Stimulated activated naive CD8-positive, alpha-beta T cell treated with anti-CD3 and anti-CD28 coated beads, Interleukin-15, Interleukin-2, amounts not matched to agents 100 U/mL and 50 U/mL, for 24 hours (primary cell): ENCODE measurements at regions not wholly inside any gene's neighbourhood (a gene's known extent, or its start where the extent isn't known, plus 50 kb on each side); places are given as distances from the start of the nearest gene placed in this dataset.
"Not testable (repeated sequence)": the region's sequence is repeated elsewhere in the genome, so short reads cannot be mapped to it uniquely, and the experiment has no call there.

Experiments used
- ATAC-seq: fragments of 150-1000 bp; cut with Tn5 transposase; one replicate; pipeline ENCODE4 v1.10.0; 2021
- DNase-seq: peaks from one replicate; pipeline ENCODE4 v3.0.0; 2021

DNA sequence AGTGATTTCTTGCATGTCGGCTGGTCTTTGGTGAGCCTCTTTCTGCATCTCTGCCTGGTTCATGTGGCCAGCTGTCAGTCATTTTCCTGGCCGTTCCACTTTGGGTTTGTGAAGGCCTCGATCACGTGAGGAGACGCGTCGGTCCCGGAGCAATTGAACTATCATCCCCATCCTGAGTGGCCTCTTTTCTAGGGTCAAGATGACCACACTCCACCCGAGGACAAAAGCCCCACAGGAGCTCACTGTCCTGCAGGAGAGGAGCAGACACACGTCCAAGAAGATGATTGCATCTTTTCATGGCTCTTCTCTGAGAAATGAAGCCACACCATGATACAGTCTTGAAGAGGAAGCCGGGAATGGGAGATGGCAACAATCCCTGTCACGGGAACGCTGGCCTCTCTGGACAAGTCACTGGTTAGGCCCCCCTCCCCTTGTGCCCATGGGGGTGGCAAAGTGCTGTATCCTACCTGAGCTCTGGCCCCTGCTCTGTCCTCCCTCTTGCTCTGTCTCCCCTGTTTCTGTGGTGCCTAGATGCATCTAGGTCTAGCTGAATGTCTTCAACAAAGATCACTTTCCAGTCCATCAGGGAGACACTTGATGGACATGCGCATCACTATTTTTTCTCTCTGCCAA lies 291.4 kb upstream of the ZNF337 start:
- not testable (repeated sequence) for DNase-seq, ATAC-seq

GRCh38 chr20:25987073-25987927 lies 290.6 kb upstream of the ZNF337 start:
- ATAC-seq: peak; percentile 70

GRCh38 chr20:25985597-25985996 lies 288.9 kb upstream of the ZNF337 start:
- ATAC-seq: no peak
- no peak for DNase-seq

More at GRCh38 chr20:25987073-25987927, 290.6 kb upstream of the ZNF337 start:
- peak; percentile 62 for DNase-seq

DNA sequence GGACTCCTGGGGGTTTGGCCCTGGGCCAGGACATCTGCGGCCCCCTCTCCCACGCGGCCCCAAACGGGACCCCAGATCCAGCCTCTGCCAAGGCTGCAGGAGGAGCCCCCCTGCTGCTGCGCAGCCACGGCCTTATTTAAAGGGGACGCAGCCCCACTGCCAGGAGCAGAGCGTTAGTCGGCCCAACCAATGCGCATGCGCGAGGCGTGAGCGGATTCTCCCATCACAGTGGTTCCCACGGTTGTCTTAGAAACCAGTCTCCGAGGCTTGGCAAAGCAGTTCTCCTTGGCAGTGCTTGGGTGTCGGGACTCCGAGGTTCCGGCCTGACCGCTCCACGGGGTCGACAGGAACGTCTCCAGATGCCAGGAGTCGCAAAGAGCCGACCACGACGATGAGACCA lies 288.3 kb upstream of the ZNF337 start:
- ATAC-seq (no peak), DNase-seq (peak; percentile 57)

- not testable (repeated sequence) for DNase-seq, ATAC-seq
Measured at GRCh38 chr20:25982701-25983100, 286.0 kb upstream of the ZNF337 start.

DNA sequence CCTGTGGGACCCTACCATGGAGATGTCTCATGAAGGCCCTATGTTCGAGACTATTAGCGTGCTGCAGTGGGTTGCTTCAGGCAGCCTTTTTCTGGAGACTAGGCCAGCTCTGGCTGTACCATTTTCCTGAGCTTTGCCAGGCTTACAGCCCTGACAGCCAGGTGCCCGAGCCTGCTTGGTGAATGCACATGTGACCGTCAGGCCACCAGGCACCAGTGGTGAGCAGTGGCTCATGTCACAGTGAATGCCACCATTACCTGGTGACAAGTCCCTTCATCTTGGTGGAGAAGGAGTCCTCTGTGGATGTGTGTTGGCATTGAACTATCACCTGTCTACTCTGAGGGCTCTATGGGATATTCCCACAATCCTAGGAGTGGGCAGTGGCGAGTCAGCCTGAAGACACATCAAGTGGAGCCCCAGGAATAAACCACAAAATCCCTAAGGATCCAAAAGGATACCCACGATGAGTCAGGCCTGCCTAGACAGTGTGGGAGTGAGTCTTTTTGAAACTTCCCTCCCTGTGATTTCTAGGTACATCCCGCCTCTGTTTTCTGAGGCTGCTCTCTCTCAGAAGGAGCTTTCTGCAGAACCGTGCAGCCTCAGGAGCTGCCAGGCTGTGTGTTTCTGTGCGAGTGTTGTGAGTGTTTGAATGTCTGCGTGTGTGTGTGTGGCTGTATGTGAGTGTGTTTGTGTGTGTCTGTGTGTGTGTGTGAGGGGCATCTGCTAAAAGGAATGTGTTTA lies 282.0 kb upstream of the ZNF337 start:
- DNase-seq: not testable (repeated sequence)

GRCh38 chr20:25975816-25976215 lies 279.2 kb upstream of the ZNF337 start:
- not testable (repeated sequence) for DNase-seq, ATAC-seq

More for the DNA sequence above, 282.0 kb upstream of the ZNF337 start:
- ATAC-seq: not testable (repeated sequence)

DNA sequence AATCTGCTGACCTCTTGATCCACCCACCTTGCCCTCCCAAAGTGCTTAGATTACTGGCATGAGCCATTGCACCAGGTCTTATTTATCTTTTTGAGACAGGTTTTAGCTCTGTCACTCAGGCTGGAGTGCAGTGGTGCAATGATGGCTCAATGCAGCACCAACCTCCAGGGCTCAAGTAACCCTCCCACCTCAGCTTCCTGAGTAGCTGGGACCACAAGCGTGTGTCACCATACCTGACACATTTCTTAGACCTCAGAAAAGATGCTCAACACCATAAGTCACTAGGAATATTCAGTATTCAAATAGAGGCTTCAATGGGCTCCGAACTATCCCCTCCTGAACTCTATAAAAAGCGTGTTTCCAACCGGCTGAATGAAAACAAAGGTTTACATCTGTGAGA lies 268.6 kb upstream of the ZNF337 start:
- DNase-seq, ATAC-seq: not testable (repeated sequence)

DNA sequence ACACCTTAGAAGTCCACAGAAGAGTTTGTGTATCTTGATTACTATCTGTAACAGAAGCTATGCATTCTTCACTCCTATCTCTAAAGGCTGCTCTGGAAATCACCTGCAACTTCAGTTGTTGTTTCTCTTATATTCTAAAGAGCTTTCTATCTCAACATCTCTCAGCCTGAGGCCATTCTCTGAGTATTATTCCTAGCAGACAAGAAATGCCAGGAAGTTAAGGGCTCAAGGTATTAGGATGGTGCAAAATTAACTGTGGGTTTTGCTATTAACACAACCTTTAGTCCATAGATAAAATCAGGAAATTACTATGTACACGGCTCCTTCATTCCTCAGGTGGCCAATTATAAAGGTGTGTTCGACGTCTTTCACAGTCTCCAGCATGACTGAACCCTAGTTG lies 257.2 kb upstream of the ZNF337 start:
- ATAC-seq, DNase-seq: not testable (repeated sequence)

- ATAC-seq, DNase-seq: not testable (repeated sequence)
Measured at GRCh38 chr20:25935230-25935629, 238.6 kb upstream of the ZNF337 start.

- ATAC-seq, DNase-seq: not testable (repeated sequence)
Measured at GRCh38 chr20:25932806-25933205, 236.2 kb upstream of the ZNF337 start.

DNA sequence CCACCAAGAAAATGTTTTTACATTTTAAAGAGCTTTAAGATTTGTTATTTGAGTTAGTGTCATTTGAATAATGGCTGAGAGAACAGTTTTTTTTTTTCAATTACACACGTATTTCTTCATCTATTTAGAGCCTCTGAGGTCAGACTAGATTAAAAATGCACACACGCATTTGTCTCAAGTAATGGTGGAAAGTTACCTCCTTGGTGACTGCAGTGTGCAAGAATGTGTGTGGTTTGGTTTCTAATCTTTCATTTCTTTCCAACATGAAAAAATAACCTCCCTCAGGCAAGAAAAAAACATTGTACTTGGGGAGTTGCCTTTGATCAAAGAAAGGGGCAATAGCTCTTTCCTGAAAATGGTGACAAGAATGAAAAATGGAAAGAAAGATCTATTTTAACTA lies 235.5 kb upstream of the ZNF337 start:
- DNase-seq, ATAC-seq: not testable (repeated sequence)

DNA sequence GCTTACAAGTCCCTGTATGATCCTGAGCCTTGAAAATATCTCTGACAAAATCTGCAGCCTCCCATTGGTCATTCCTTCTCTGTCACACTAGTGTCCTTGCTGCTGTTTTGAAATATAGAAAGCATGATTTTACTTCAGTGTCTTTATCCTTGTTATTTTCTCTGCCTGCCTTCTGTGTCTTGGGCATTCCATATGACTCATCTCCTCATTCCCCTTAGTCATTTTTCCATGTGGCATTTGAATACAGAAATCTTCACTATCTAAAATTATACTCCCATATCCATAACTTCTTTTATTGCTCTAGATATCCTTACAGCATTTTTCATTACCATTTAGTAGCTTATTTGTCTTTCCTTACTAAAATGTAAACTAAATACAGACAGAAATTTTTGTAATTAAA lies 205.7 kb upstream of the ZNF337 start:
- ATAC-seq, DNase-seq: not testable (repeated sequence)

- DNase-seq, ATAC-seq: not testable (repeated sequence)
Measured at GRCh38 chr20:25898663-25899062, 202.0 kb upstream of the ZNF337 start.

GRCh38 chr20:25879096-25879495 lies 182.4 kb upstream of the ZNF337 start:
- not testable (repeated sequence) for DNase-seq, ATAC-seq

DNA sequence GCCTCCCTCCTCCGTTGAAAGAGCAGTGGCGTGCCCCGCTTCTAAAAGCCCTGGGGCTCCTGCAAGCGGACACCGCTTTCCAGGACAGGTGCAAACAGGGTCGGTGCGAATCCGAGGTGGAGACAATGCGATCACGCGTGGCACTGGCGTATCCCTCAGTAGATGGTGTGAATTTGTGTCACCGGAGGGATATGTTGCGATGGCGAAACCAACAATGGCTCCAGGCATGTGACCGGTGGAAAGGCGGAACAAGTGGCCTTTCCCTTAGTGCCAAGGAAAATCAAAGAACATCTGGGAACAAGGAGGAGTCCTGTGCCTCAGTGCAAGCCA lies 172.0 kb upstream of the ZNF337 start:
- not testable (repeated sequence) for DNase-seq, ATAC-seq

- peak; percentile 76 for DNase-seq
- peak; percentile 73 for ATAC-seq
Measured at GRCh38 chr20:25867776-25868649, 171.4 kb upstream of the ZNF337 start.

DNA sequence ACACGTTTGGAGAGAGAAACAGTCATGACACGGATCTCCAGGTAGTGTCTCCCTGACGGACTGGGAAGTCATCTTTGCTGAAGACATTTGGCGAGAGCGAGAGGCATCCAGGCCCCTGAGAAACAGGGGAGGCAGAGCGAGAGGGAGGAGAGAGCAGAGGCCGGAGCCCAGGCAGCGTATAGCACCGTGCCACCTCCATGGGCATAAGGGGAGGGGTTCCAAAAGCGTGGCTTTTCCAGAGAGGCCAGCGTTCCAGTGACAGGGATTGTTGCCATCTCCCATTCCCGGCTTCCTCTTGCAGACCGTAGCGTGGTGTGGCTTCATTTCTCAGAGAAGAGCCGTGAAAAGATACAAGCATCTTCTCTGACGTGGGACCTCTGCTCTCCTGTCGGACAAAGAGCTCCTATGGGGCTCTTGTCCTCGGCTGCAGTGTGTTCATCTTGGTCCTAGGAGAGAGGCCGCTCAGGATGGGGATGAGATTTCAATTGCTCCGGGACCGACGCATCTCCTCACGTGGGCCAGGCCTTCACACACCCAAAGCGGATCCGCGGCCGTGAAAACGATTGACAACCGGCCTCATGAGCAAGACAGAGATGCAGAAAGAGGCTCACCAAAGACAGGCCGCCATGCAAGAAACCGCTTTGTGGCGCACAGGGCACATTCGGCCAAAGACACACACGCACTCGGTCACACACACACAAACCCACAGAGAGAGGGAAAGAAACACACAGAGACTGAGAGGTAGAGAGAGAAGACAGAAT lies 170.5 kb upstream of the ZNF337 start:
- not testable (repeated sequence) for DNase-seq, ATAC-seq

DNA sequence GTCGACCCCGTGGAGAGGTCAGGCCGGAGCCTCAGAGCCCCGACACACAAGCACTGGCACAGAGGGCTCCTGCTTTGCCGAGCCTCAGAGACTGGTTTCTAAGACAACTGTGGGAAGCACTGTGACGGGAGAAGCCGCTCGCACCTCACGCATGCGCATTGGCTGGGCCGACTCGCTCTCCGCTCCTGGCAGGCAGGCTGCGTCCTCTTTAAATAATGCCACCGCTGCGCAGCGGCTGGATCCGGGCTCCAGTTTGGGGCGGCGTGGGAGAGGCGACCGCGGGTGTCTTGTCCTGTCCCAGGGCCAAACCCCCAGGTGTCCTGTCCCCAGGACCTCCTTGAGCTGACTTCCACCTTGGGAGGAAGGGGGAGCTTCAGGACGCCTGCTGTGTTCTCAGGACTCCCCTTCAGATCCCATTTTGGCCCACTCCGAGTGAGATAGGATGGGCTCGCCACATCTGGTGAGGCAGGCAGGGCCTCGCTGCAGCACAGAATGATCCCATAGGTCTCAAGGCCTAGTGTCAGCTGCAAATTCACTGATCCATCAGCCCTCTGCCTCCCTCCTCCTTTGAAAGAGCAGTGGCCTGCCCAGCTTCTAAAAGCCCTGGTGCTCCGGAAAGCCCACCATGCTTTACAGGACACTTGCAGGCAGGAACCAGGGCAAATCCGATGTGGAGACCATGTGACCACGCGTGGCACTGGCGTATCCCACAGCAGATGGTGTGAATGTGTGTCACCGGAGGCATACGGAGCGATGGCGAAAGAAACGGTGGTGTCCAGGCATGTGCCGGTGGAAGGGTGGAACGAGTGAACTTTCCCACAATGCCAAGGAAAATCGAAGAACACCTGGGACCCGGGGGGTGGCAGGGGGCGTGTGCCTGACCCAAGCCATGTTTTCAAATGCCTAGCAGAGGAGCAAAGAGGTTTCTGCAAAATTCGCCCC lies 169.3 kb upstream of the ZNF337 start:
- DNase-seq (peak; percentile 75), ATAC-seq (peak; percentile 58)
